H9 (cell line): ENCODE measurements at regions not wholly inside any gene's neighbourhood (a gene's known extent, or its start where the extent isn't known, plus 50 kb on each side); places are given as distances from the start of the nearest gene placed in this dataset.

Experiments used
- DNase-seq: peaks from one replicate; pipeline ENCODE4 v3.0.0-alpha.2; 2017
- H2AFZ ChIP-seq: one replicate; pipeline ENCODE4 v1.6.1; 2013; ENCODE audit warnings: mild to moderate bottlenecking, low read length, control low read depth, moderate library complexity
- H2AK5ac ChIP-seq: 2 replicates; pipeline ENCODE4 v1.6.1; 2013; ENCODE audit warnings: low read length, control low read depth, mixed read lengths; ENCODE audit not compliant: insufficient read length
- H2BK120ac ChIP-seq: one replicate; pipeline ENCODE4 v1.6.1; 2013; ENCODE audit warnings: low read depth, mild to moderate bottlenecking, low read length, control low read depth, inconsistent platforms; ENCODE audit not compliant: poor library complexity, severe bottlenecking
- H2BK12ac ChIP-seq: 2 replicates; pipeline ENCODE4 v1.6.1; 2013; ENCODE audit warnings: low read length, control low read depth, mixed read lengths, low read depth; ENCODE audit not compliant: insufficient read length
- H2BK15ac ChIP-seq: 2 replicates; pipeline ENCODE4 v1.6.1; 2013; ENCODE audit warnings: low read depth, low read length, control low read depth
- H2BK20ac ChIP-seq: one replicate; pipeline ENCODE4 v1.6.1; 2013; ENCODE audit warnings: low read depth, mild to moderate bottlenecking, low read length, control low read depth, inconsistent platforms; ENCODE audit not compliant: poor library complexity, severe bottlenecking
- H2BK5ac ChIP-seq: 2 replicates; pipeline ENCODE4 v1.6.1; 2013; ENCODE audit warnings: low read length, control low read depth, mixed read lengths; ENCODE audit not compliant: insufficient read length
- H3K14ac ChIP-seq: 2 replicates; pipeline ENCODE4 v1.6.1; 2013; ENCODE audit warnings: low read length, control low read depth; ENCODE audit not compliant: insufficient read depth
- H3K18ac ChIP-seq: 2 replicates; pipeline ENCODE4 v1.6.1; 2013; ENCODE audit warnings: low read depth, mild to moderate bottlenecking, mixed read lengths, low read length, control low read depth; ENCODE audit not compliant: insufficient read length
- H3K23ac ChIP-seq: 2 replicates; pipeline ENCODE4 v1.6.1; 2013; ENCODE audit warnings: low read length, control low read depth, mixed read lengths, low read depth; ENCODE audit not compliant: insufficient read length
- H3K23me2 ChIP-seq: 2 replicates; pipeline ENCODE4 v1.6.1; 2013; ENCODE audit warnings: low read depth, mild to moderate bottlenecking, mixed read lengths, low read length, control low read depth; ENCODE audit not compliant: insufficient read length, poor library complexity, severe bottlenecking
- H3K27ac ChIP-seq: 2 replicates; pipeline ENCODE4 v1.5.1; 2013; ENCODE audit warnings: low read length, control low read depth, mixed read lengths, low read depth; ENCODE audit not compliant: insufficient read length
- H3K27me3 ChIP-seq: 2 replicates; pipeline ENCODE4 v1.6.1; 2013; ENCODE audit warnings: low read length, control low read depth, inconsistent platforms; ENCODE audit not compliant: insufficient read depth
- H3K4ac ChIP-seq: 2 replicates; pipeline ENCODE4 v1.6.1; 2013; ENCODE audit warnings: low read depth, mild to moderate bottlenecking, control low read depth, inconsistent platforms, low read length, moderate library complexity
- H3K4me1 ChIP-seq: 2 replicates; pipeline ENCODE4 v1.6.1; 2013; ENCODE audit warnings: low read length, control low read depth, inconsistent platforms; ENCODE audit not compliant: insufficient read depth
- H3K4me2 ChIP-seq: 2 replicates; pipeline ENCODE4 v1.6.1; 2013; ENCODE audit warnings: low read length, control low read depth, mixed read lengths; ENCODE audit not compliant: insufficient read length, insufficient read depth
- H3K56ac ChIP-seq: 2 replicates; pipeline ENCODE4 v1.6.1; 2013; ENCODE audit warnings: low read depth, mild to moderate bottlenecking, mixed read lengths, low read length, control low read depth; ENCODE audit not compliant: insufficient read length
- H3K79me1 ChIP-seq: 2 replicates; pipeline ENCODE4 v1.6.1; 2013; ENCODE audit warnings: low read depth, mild to moderate bottlenecking, moderate library complexity, low read length, control low read depth, inconsistent platforms; ENCODE audit not compliant: insufficient read depth, poor library complexity, severe bottlenecking
- H3K79me2 ChIP-seq: 2 replicates; pipeline ENCODE4 v1.6.1; 2013; ENCODE audit warnings: low read length, control low read depth, inconsistent platforms; ENCODE audit not compliant: insufficient read depth
- H3K9ac ChIP-seq: 2 replicates; pipeline ENCODE4 v1.6.1; 2013; ENCODE audit warnings: low read length, control low read depth, mixed read lengths; ENCODE audit not compliant: insufficient read length; ENCODE audit errors: extremely low read depth
- H3K9me3 ChIP-seq: one replicate; pipeline ENCODE4 v1.6.1; 2013; ENCODE audit warnings: low read depth, low read length, inconsistent platforms; ENCODE audit not compliant: control insufficient read depth
- H3T11ph ChIP-seq: one replicate; pipeline ENCODE4 v1.6.1; 2013; ENCODE audit warnings: mild to moderate bottlenecking, low read length, control low read depth, inconsistent platforms
- H4K20me1 ChIP-seq: one replicate; pipeline ENCODE4 v1.6.1; 2013; ENCODE audit not compliant: control insufficient read depth, insufficient read length, insufficient read depth
- H4K5ac ChIP-seq: 2 replicates; pipeline ENCODE4 v1.6.1; 2013; ENCODE audit warnings: low read depth, mild to moderate bottlenecking, mixed read lengths, low read length, control low read depth; ENCODE audit not compliant: insufficient read length
- H4K8ac ChIP-seq: replicated peaks from 2 replicates; pipeline ENCODE4 v1.6.1; 2013; ENCODE audit warnings: low read length, control low read depth, mixed read lengths, low read depth; ENCODE audit not compliant: insufficient read length
- H4K91ac ChIP-seq: 2 replicates; pipeline ENCODE4 v1.6.1; 2013; ENCODE audit warnings: low read depth, mild to moderate bottlenecking, moderate library complexity, mixed read lengths, low read length, control low read depth; ENCODE audit not compliant: insufficient read length
- H3K27ac Mint-ChIP-seq, 3 experiments: 2 replicates in 2 of 3; 3 replicates in 1 of 3; pipeline ENCODE4 v1.8.0; 2020 to 2021; ENCODE audit warnings: mixed read lengths in 3 of 3, mild to moderate bottlenecking in 1 of 3, moderate library complexity in 1 of 3
- H3K27me3 Mint-ChIP-seq: 2 replicates; pipeline ENCODE4 v1.8.0; 2021; ENCODE audit warnings: low read depth, mild to moderate bottlenecking, moderate library complexity, mixed read lengths
- H3K36me3 Mint-ChIP-seq, 3 experiments: 2 replicates in 2 of 3; 3 replicates in 1 of 3; pipeline ENCODE4 v1.8.0; 2020 to 2021; ENCODE audit warnings: low read depth in 3 of 3, mixed read lengths in 3 of 3; ENCODE audit not compliant: insufficient read depth in 1 of 3
- H3K4me1 Mint-ChIP-seq, 2 experiments: 2 replicates each; pipeline ENCODE4 v1.8.0; 2020; ENCODE audit warnings: mixed read lengths in 2 of 2
- H3K4me3 Mint-ChIP-seq, 2 experiments: 2 replicates in 1 of 2; 3 replicates in 1 of 2; pipeline ENCODE4 v1.8.0; 2020 to 2021; ENCODE audit warnings: mild to moderate bottlenecking in 2 of 2, mixed read lengths in 2 of 2, moderate library complexity in 1 of 2
- H3K9me3 Mint-ChIP-seq, 2 experiments: 2 replicates in 1 of 2; 3 replicates in 1 of 2; pipeline ENCODE4 v1.8.0; 2020; ENCODE audit warnings: mild to moderate bottlenecking in 2 of 2, mixed read lengths in 2 of 2, moderate library complexity in 1 of 2
- WGBS: extraction: QIAGEN DNeasy Blood & Tissue Kit; methylation state at CpG from one replicate; pipeline ENCODE4 v1.1.7; 2013; ENCODE audit warnings: missing lambda C conversion rate, low lambda C conversion rate, mixed read lengths; ENCODE audit not compliant: insufficient read length; ENCODE audit errors: extremely low coverage; 5-methylcytosine and 5-hydroxymethylcytosine counted together
- TF ChIP-seq, protein P1 (sequence below): fragments of 200-600 bp; sonication (generic); conservative IDR thresholded peaks from 3 replicates; pipeline ENCODE4 v1.8.0; 2021; ENCODE audit warnings: antibody characterized with exemption, mild to moderate bottlenecking

DNA sequence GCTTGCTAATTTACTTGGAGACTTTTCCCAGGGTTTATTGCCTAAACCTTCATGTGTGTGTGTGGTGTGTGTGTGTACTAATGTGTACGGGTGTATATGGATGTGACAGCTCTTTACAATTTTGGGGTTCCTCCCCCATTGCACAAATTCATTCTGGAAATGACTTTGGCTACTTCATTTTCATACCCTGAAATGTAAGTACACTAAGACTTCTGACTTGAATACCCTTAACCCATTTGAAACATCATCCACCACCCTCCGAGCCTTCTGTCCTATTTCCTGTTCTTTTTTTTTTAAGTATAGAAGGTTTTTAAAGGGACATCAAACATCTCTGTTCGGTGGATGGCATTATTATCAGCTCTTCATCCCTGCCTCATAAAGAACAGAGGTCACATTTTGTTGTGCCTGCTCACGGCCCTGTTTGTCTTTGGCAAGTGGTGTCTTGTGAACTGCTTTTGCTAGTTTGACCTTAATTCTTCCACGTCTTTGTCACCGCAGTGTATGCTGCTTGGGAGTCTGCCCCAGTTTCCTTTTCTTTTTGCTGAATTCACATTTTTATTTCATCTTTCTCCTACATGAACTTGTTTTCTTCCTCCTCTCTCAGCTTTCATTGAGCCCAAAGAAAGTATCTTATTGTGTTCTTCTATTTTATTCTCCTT lies 228.3 kb downstream of the FOXO1 start:
- no peaks in the 10 kb centered on the region for H3K79me1 ChIP-seq
- no peak overlapping the region for H3T11ph ChIP-seq
- no peak overlapping the region for H3K4ac ChIP-seq
- no peak overlapping the region for H2BK5ac ChIP-seq
- H2BK20ac ChIP-seq = no peak overlapping the region
- no peak overlapping the region for H3K14ac ChIP-seq
- Mint-ChIP-seq H3K27me3 (no peaks in the 10 kb centered on the region), H3K36me3 (peaks cover 0 to 6% (median 2%) of the 10 kb centered on the region in 3 experiments; a peak in 4 of 7 replicates), H3K9me3 (peaks cover 5 to 6% of the 10 kb centered on the region in 2 experiments; a peak in 3 of 5 replicates), H3K4me3 (no peak overlapping the region), H3K4me1 (peaks cover 0 to 6% of the 10 kb centered on the region in 2 experiments; a peak in 1 of 4 replicates), H3K27ac (no peak overlapping the region)
- no peak for DNase-seq
- no peaks in the 10 kb centered on the region for H3K9me3 ChIP-seq
- TF ChIP-seq, protein P1, sequence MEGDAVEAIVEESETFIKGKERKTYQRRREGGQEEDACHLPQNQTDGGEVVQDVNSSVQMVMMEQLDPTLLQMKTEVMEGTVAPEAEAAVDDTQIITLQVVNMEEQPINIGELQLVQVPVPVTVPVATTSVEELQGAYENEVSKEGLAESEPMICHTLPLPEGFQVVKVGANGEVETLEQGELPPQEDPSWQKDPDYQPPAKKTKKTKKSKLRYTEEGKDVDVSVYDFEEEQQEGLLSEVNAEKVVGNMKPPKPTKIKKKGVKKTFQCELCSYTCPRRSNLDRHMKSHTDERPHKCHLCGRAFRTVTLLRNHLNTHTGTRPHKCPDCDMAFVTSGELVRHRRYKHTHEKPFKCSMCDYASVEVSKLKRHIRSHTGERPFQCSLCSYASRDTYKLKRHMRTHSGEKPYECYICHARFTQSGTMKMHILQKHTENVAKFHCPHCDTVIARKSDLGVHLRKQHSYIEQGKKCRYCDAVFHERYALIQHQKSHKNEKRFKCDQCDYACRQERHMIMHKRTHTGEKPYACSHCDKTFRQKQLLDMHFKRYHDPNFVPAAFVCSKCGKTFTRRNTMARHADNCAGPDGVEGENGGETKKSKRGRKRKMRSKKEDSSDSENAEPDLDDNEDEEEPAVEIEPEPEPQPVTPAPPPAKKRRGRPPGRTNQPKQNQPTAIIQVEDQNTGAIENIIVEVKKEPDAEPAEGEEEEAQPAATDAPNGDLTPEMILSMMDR = no peak
- H2BK15ac ChIP-seq = no peak overlapping the region
- no peak overlapping the region for H2AK5ac ChIP-seq
- no peak overlapping the region for H2AFZ ChIP-seq
- H3K23me2 ChIP-seq = no peaks in the 10 kb centered on the region
- no peak overlapping the region for H2BK120ac ChIP-seq
- H2BK12ac ChIP-seq = no peak overlapping the region
- H3K79me2 ChIP-seq = no peaks in the 10 kb centered on the region
- H3K18ac ChIP-seq = no peak overlapping the region
- H3K23ac ChIP-seq = no peak overlapping the region
- H3K56ac ChIP-seq = no peak overlapping the region
- no peak overlapping the region for H3K27ac ChIP-seq
- H4K5ac ChIP-seq = no peak overlapping the region
- no peaks in the 10 kb centered on the region for H3K4me1 ChIP-seq
- no peaks in the 10 kb centered on the region for H4K20me1 ChIP-seq
- no peak overlapping the region for H4K91ac ChIP-seq
- no peak overlapping the region for H3K9ac ChIP-seq
- no CpG with 5 or more reads among the region's 6 CpGs for WGBS
- H3K27me3 ChIP-seq = no peaks in the 10 kb centered on the region
- no peak overlapping the region for H3K4me2 ChIP-seq
- no peak overlapping the region for H4K8ac ChIP-seq
